ENCODE measurements at regions not wholly inside any gene's neighbourhood (a gene's known extent, or its start where the extent isn't known, plus 50 kb on each side); places are given as distances from the start of the nearest gene placed in this dataset.

DNA sequence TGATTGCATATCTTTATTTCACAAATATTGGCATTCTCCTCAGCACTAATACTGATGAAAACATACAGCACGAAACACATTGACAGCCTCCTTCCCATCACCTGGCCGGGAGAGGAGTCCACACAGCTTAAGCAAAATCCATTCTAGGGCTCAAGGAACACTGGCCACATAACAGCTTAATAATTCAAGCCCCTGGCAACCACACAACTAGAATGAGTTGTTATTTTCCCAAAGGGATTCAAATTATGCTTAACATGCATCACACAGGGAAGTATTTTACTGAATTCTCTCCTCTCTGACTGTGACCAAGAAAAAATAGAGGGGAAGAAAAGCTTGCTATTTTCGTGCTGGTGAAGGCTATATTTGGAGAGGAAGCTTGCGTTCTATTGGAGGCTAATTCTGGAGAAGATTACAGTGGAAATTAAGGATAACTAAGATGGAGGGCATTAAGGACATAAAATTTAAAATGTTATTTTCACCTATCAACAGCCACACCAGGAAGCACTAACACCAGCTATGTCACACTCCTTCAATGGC lies 198.5 kb downstream of the ADGRG6 start:
- no peak for DNase-seq (ENCODE audit: extremely low read depth, low read depth)
- TF ChIP-seq, protein P1, sequence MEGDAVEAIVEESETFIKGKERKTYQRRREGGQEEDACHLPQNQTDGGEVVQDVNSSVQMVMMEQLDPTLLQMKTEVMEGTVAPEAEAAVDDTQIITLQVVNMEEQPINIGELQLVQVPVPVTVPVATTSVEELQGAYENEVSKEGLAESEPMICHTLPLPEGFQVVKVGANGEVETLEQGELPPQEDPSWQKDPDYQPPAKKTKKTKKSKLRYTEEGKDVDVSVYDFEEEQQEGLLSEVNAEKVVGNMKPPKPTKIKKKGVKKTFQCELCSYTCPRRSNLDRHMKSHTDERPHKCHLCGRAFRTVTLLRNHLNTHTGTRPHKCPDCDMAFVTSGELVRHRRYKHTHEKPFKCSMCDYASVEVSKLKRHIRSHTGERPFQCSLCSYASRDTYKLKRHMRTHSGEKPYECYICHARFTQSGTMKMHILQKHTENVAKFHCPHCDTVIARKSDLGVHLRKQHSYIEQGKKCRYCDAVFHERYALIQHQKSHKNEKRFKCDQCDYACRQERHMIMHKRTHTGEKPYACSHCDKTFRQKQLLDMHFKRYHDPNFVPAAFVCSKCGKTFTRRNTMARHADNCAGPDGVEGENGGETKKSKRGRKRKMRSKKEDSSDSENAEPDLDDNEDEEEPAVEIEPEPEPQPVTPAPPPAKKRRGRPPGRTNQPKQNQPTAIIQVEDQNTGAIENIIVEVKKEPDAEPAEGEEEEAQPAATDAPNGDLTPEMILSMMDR (IDR thresholded peaks at IDR 0.05; ENCODE audit: low read depth, low read length) = no peak

DNA sequence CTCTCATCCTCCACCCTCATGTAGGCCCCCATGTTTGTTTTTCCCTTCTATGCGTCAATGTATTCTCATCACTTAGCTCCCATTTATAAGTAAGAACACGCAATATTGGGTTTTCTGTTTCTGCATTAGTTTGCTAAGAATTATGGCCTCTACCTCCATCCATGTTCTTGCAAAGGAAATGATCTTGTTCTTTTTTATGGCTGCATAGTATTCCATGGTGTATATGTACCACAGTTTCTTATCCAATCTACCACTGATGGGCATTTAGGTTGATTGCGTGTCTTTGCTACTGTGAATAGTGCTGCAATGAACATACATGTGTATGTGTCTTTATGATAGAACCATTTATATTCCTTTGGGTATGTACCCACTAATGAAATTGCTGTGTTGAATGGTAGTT lies 200.0 kb downstream of the ADGRG6 start:
- DNase-seq (ENCODE audit: extremely low read depth, low read depth) = no peak
- TF ChIP-seq, protein P1 (IDR thresholded peaks at IDR 0.05; ENCODE audit: low read depth, low read length) = no peak

DNA sequence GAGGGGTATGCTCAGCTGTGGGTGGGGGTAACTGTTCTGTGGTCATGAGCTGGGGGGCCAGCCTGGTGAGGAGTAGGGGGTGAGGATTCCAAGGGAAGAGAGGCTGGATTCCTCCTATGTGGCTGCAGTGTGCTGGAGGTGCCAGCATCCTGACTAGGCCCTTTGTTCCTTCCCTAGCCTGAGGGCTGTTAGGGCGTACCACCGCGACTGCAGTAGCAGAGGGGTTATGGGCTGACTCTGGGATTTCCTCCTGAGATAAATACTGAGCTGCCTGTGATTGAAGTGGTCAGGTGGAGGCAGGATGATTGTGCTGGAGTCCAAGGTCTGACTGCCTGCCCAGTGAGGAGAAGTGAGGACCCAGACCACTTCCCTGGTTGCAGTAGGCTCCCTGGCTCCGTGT lies 205.3 kb downstream of the ADGRG6 start:
- no peak for DNase-seq (ENCODE audit: extremely low read depth, low read depth)
- TF ChIP-seq, protein P1 (IDR thresholded peaks at IDR 0.05; ENCODE audit: low read depth, low read length) = no peak

DNA sequence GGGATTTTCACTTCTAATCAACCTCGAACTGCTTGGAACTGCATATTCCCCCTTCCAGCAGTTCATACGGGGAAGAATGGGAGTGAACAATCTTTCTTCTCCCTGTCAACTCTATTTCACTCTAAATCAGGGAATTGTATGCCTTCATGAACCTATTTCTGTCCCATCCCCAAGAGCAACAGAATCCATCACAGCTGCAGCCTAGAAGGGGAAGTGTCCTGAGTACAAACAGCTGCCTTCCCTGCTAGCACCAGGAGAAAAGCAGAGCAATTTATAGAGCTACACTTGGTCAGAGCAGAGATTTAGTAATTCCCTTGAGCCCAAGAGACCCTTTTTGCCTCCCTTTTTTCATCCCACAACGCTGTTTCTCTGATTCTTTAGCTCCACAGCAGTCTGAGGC lies 208.4 kb downstream of the ADGRG6 start:
- TF ChIP-seq, protein P1 (IDR thresholded peaks at IDR 0.05; ENCODE audit: low read depth, low read length) = no peak
- DNase-seq (ENCODE audit: extremely low read depth, low read depth) = no peak

DNA sequence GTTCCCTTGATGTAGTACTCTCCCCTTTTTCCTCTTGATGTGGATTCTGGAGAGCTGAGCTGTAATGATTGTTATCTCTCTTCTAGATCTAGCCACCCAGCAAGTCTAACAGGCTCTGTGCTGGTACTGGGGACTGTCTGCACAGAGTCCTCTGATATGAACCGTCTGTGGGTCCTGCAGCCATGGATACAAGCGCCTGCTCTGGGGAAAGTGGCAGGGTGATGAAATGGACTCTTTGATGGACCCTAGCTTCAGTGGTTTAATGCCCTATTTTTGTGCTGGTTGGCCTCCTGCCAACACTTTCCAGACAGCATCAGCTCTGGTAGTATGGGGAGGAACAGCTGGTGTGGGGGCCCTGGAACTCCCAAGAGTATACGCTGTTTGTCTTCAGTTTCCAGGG lies 216.3 kb downstream of the ADGRG6 start:
- DNase-seq (ENCODE audit: extremely low read depth, low read depth) = no peak
- TF ChIP-seq, protein P1 (IDR thresholded peaks at IDR 0.05; ENCODE audit: low read depth, low read length) = no peak

DNA sequence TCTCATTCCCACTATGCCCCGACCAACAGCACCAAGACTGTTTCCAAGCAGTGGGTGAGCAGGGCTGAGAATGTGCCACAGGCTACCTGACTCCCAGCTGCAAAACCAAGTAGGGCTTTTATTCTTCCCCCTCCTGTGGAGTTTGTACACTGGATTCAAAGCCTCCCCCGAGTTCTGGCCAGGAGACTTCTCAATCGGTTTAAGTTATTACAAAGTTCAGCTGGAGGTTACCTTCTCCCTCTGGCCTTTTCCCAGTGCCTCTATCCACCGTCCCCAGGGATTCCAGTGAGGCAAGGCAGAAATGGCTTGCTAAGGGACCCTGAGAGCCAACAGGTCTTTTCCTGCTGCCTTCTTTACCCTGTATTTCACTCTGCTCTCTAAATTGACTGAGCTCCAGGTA lies 217.0 kb downstream of the ADGRG6 start:
- no peak for DNase-seq (ENCODE audit: extremely low read depth, low read depth)

DNA sequence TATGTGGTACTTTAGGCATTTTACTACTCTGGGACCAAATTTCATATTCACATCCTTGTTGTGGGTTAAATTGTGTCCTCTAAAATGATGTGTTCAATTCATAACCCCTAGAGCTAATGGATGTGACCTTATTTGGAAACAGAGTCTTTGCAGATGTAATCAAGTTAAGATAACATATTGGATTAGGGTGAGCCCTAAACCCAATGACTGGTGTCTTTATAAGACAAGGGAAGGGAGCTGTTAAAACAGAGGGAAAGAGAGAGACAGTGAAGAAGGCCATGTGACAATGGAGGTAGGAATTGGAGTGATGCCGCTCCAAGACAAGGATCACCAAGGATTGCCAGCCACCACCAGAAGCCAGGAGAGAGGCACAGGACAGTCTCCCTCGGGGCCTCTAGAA lies 220.0 kb downstream of the ADGRG6 start:
- TF ChIP-seq, protein P1 (IDR thresholded peaks at IDR 0.05; ENCODE audit: low read depth, low read length) = no peak
- DNase-seq (ENCODE audit: extremely low read depth, low read depth) = no peak

More for the DNA sequence above, 217.0 kb downstream of the ADGRG6 start:
- TF ChIP-seq, protein P1 (IDR thresholded peaks at IDR 0.05; ENCODE audit: low read depth, low read length) = no peak

Measured in AG09319 (cell line).